ENCODE measurements at regions not wholly inside any gene's neighbourhood (a gene's known extent, or its start where the extent isn't known, plus 50 kb on each side); places are given as distances from the start of the nearest gene placed in this dataset.

DNA sequence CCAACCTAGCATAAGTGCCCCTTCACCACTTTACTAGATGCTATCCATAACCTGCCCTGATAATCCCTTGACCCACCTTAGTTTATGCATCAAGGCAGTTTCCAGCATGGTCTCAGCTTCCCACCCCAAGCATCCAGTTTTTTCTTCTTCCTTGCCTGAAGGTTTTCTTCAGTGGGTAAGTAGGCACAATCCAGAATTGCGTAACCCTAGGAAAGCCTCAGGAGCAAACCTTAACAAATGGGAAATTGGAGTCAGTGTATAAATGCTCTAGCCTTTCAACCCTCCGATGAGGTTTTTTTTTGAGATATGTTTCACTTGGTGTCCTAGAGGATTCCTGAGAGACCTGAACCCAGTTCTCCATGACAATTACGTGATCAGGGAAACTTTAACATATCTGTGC lies 614.0 kb upstream of the BOD1L1 start:
- H3K27me3 ChIP-seq (ENCODE audit: low read length), result no peaks in the 10 kb centered on the region
- TF ChIP-seq EZH2phosphoT487 (IDR thresholded peaks at IDR 0.05; ENCODE audit: borderline replicate concordance, low read length), result no peak
- TF ChIP-seq, protein P1, sequence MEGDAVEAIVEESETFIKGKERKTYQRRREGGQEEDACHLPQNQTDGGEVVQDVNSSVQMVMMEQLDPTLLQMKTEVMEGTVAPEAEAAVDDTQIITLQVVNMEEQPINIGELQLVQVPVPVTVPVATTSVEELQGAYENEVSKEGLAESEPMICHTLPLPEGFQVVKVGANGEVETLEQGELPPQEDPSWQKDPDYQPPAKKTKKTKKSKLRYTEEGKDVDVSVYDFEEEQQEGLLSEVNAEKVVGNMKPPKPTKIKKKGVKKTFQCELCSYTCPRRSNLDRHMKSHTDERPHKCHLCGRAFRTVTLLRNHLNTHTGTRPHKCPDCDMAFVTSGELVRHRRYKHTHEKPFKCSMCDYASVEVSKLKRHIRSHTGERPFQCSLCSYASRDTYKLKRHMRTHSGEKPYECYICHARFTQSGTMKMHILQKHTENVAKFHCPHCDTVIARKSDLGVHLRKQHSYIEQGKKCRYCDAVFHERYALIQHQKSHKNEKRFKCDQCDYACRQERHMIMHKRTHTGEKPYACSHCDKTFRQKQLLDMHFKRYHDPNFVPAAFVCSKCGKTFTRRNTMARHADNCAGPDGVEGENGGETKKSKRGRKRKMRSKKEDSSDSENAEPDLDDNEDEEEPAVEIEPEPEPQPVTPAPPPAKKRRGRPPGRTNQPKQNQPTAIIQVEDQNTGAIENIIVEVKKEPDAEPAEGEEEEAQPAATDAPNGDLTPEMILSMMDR (conservative IDR thresholded peaks at IDR 0.05; ENCODE audit: low read depth, low read length), result no peak
- TF ChIP-seq EZH2 (IDR thresholded peaks at IDR 0.05; ENCODE audit: low read length, unreplicated experiment), result no peak
- H3K9me2 ChIP-seq (replicated peaks; ENCODE audit: low read length), result no peaks in the 10 kb centered on the region
- H3K4me2 ChIP-seq (ENCODE audit: low read length), result no peak overlapping the region
- H3F3A ChIP-seq (ENCODE audit: low read length, unreplicated experiment), result no peaks in the 10 kb centered on the region
- CTCF ChIA-PET, result no interaction called here
- H3K4me1 ChIP-seq (ENCODE audit: insufficient read depth, low read length), result no peaks in the 10 kb centered on the region
- no peaks in the 10 kb centered on the region for H3K36me3 ChIP-seq (ENCODE audit: low read depth, low read length)
- intact Hi-C loops (cut with micrococcal nuclease), result no loop called here
- DNase-seq, result no peak
- BruUV-seq (replicated peaks), result no TSS peak
- no peak overlapping the region for H3K4me3 ChIP-seq (ENCODE audit: low read length)
- no peak overlapping the region for H3K27ac ChIP-seq (ENCODE audit: low read length)
- POLR2A ChIA-PET (ENCODE audit: unreplicated experiment), result no interaction called here
- no peak overlapping the region for H2AFZ ChIP-seq (ENCODE audit: low read length)
- no peaks in the 10 kb centered on the region for H3K79me2 ChIP-seq (ENCODE audit: low read length)
- no peaks in the 10 kb centered on the region for H3K9me3 ChIP-seq (ENCODE audit: low read length)
- no peak for ATAC-seq
- no peak overlapping the region for H3K9ac ChIP-seq (ENCODE audit: low read length)
- H4K20me1 ChIP-seq (ENCODE audit: low read length), result no peaks in the 10 kb centered on the region

DNA sequence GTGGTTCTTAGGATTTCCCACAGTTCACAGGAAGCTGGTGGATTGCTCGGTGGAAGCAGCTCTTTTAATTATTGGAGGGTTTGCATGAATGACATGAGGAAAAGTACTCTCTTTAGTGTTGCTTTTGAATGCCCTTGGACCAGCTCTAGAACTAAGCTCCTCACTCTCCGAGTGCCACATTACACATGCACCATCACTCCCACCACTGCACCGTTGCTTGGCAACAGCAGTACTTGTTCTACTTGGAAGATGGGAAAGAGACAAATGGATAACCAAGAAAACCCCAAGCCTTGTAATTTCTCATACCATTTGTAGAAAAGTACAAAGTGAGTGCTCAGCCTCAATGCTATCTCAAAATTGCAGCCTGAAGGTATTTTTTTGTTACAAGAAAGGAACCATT lies 620.2 kb upstream of the BOD1L1 start:
- TF ChIP-seq EZH2 (IDR thresholded peaks at IDR 0.05; ENCODE audit: low read length, unreplicated experiment), result no peak
- TF ChIP-seq EZH2phosphoT487 (IDR thresholded peaks at IDR 0.05; ENCODE audit: borderline replicate concordance, low read length), result no peak
- TF ChIP-seq, protein P1 (conservative IDR thresholded peaks at IDR 0.05; ENCODE audit: low read depth, low read length), result no peak
- BruUV-seq (replicated peaks), result no TSS peak
- ATAC-seq (no peak), DNase-seq (no peak)
- Histone ChIP-seq H3K4me1 (ENCODE audit: insufficient read depth, low read length) (no peaks in the 10 kb centered on the region), H4K20me1 (ENCODE audit: low read length) (no peaks in the 10 kb centered on the region), H3K79me2 (ENCODE audit: low read length) (no peaks in the 10 kb centered on the region), H3K4me3 (ENCODE audit: low read length) (no peak overlapping the region), H3K36me3 (ENCODE audit: low read depth, low read length) (no peaks in the 10 kb centered on the region), H3K9ac (ENCODE audit: low read length) (no peak overlapping the region), H3K4me2 (ENCODE audit: low read length) (no peak overlapping the region), H3K27me3 (ENCODE audit: low read length) (no peaks in the 10 kb centered on the region), H3K9me2 (replicated peaks; ENCODE audit: low read length) (no peaks in the 10 kb centered on the region), H3F3A (ENCODE audit: low read length, unreplicated experiment) (no peaks in the 10 kb centered on the region), H2AFZ (ENCODE audit: low read length) (no peak overlapping the region), H3K27ac (ENCODE audit: low read length) (no peak overlapping the region), H3K9me3 (ENCODE audit: low read length) (no peaks in the 10 kb centered on the region)
- ChIA-PET POLR2A (ENCODE audit: unreplicated experiment) (no interaction called here), CTCF (interaction anchor here (0.6 kb wide), 1 partner anchor 388 kb away, joined by 3 read pairs; no protein-coding TSS in a partner anchor)
- intact Hi-C loops (cut with micrococcal nuclease), result no loop called here

DNA sequence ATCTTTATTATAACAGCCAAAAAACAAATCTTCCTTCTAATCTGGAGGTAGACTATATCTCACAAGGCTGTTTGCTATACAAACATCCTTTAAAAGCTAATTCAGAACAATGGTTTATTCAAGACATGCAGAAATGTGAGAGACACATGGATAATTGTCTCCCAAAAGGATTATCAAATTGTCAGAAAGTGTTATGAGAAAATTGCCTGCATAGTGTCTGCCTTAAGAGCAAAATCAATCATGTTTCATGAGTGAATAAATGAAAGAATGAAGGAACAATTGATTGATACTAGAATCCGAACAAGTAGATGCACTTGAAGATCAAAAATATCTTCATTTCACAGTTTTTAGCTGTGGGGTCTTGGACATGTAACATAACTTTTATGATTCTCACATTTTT lies 621.7 kb upstream of the BOD1L1 start:
- no peak overlapping the region for H2AFZ ChIP-seq (ENCODE audit: low read length)
- ATAC-seq (no peak), DNase-seq (no peak)
- POLR2A ChIA-PET (ENCODE audit: unreplicated experiment), result no interaction called here
- no peaks in the 10 kb centered on the region for H4K20me1 ChIP-seq (ENCODE audit: low read length)
- no peak overlapping the region for H3K27ac ChIP-seq (ENCODE audit: low read length)
- H3K79me2 ChIP-seq (ENCODE audit: low read length), result no peaks in the 10 kb centered on the region
- H3K4me1 ChIP-seq (ENCODE audit: insufficient read depth, low read length), result no peaks in the 10 kb centered on the region
- no peak overlapping the region for H3K4me2 ChIP-seq (ENCODE audit: low read length)
- no peaks in the 10 kb centered on the region for H3K27me3 ChIP-seq (ENCODE audit: low read length)
- no peaks in the 10 kb centered on the region for H3K9me2 ChIP-seq (replicated peaks; ENCODE audit: low read length)
- no peaks in the 10 kb centered on the region for H3F3A ChIP-seq (ENCODE audit: low read length, unreplicated experiment)
- H3K36me3 ChIP-seq (ENCODE audit: low read depth, low read length), result no peaks in the 10 kb centered on the region
- no TSS peak for BruUV-seq (replicated peaks)
- no peaks in the 10 kb centered on the region for H3K9me3 ChIP-seq (ENCODE audit: low read length)
- no peak overlapping the region for H3K4me3 ChIP-seq (ENCODE audit: low read length)
- intact Hi-C loops (cut with micrococcal nuclease), result no loop called here
- TF ChIP-seq EZH2phosphoT487 (IDR thresholded peaks at IDR 0.05; ENCODE audit: borderline replicate concordance, low read length), result no peak
- TF ChIP-seq, protein P1 (conservative IDR thresholded peaks at IDR 0.05; ENCODE audit: low read depth, low read length), result no peak
- no peak for TF ChIP-seq EZH2 (IDR thresholded peaks at IDR 0.05; ENCODE audit: low read length, unreplicated experiment)
- CTCF ChIA-PET, result no interaction called here
- no peak overlapping the region for H3K9ac ChIP-seq (ENCODE audit: low read length)
